ENCODE measurements at regions not wholly inside any gene's neighbourhood (a gene's known extent, or its start where the extent isn't known, plus 50 kb on each side); places are given as distances from the start of the nearest gene placed in this dataset.

DNA sequence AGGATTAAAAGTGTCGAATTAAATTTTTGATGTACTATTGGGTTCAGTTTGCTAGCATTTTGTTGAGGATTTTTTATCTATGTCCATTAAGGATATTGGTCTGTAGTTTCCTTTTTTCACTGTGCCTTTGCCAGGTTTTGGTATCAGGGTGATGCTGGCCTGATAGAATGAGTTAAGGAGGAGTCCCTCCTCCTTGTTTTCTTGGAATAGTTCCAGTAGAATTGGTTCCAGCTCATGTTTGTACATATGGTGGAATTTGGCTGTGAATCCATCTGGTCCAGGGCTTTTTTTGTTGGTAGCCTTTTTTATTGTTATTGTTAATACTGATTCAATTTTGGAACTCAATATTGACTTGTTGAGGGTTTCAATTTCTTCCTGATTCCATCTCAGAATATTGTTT, 141.8 kb downstream of the SIM1 start:
- Mint-ChIP-seq H3K27ac (no peak overlapping the region), H3K4me3 (no peak overlapping the region), H3K4me1 (ENCODE audit: low read depth) (no peaks in the 10 kb centered on the region), H3K36me3 (ENCODE audit: low read depth) (no peaks in the 10 kb centered on the region), H3K9me3 (ENCODE audit: insufficient read depth) (no peaks in the 10 kb centered on the region), H3K27me3 (ENCODE audit: low read depth) (no peaks in the 10 kb centered on the region)
- POLR2A ChIA-PET, result interaction anchor here (0.6 kb wide), 1 partner anchor 23 kb away, joined by 3 read pairs; no protein-coding TSS in a partner anchor
- DNase-seq (no peak), ATAC-seq (no peak)
- CTCF ChIA-PET, result no interaction called here

DNA sequence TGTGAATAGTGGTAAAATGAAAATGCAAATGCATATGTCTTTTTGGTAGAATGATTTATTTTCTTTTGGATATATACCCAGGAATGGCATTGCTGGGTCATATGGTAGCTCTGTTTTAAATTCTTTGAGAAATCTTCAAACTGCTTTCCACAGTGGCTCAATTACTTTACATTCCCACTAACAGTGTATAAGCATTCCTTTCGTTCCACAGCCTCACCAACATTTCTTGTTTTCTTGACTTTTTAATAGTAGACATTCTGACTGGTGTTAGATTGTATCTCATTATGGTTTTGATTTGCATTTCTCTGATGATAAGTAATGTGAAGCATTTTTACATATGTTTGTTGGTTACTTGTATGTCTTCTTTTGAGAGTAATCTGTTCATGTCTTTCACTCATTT, 144.0 kb downstream of the SIM1 start:
- CTCF ChIA-PET, result no interaction called here
- Mint-ChIP-seq H3K36me3 (ENCODE audit: low read depth) (no peaks in the 10 kb centered on the region), H3K9me3 (ENCODE audit: insufficient read depth) (no peaks in the 10 kb centered on the region), H3K27ac (no peak overlapping the region), H3K27me3 (ENCODE audit: low read depth) (no peaks in the 10 kb centered on the region), H3K4me1 (ENCODE audit: low read depth) (no peaks in the 10 kb centered on the region), H3K4me3 (no peak overlapping the region)
- ATAC-seq (no peak), DNase-seq (no peak)
- POLR2A ChIA-PET, result no interaction called here

DNA sequence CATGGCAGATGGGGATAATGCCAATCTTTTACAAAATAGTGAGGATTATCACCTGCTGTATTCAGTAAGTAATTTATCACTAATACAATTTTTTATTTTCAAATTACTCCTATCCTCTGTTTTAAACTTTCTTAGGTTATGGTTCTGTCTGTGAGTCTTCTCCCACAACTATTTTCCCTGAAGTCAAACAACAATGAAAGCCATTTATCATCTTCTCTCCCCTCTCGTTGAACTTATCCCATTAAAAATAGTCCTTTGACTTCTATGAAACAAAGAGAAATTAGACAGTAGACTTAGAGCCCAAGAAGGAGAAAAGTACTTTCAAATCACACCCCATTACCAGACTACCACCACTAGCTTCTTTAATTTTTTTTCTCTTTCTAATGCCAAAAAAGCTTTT, 147.7 kb downstream of the SIM1 start:
- Mint-ChIP-seq H3K9me3 (ENCODE audit: insufficient read depth) (no peaks in the 10 kb centered on the region), H3K4me3 (no peak overlapping the region), H3K36me3 (ENCODE audit: low read depth) (no peaks in the 10 kb centered on the region), H3K4me1 (ENCODE audit: low read depth) (no peaks in the 10 kb centered on the region), H3K27me3 (ENCODE audit: low read depth) (no peaks in the 10 kb centered on the region), H3K27ac (no peak overlapping the region)
- ChIA-PET POLR2A (no interaction called here), CTCF (no interaction called here)
- no peak for DNase-seq
- no peak for ATAC-seq

DNA sequence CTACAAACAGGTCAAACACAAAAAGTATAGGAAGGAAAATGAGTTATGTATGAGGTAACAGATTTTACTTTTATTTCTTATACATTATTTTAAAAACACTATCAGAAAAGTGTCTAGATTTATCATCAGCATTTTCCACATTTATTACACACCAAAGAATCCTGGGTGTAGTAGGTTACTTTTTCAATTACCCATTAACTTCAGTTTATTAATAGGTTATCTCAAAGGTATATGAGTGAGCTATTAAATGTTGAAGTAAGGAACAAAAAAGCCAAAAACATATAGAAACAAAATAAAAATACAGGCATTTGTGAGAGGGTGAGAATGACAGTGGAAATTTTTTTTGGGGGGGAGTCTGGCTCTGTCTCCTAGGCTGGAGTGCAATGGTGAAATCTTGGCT, 150.5 kb downstream of the SIM1 start:
- Mint-ChIP-seq H3K27ac (no peak overlapping the region), H3K4me3 (no peak overlapping the region), H3K27me3 (ENCODE audit: low read depth) (no peaks in the 10 kb centered on the region), H3K9me3 (ENCODE audit: insufficient read depth) (no peaks in the 10 kb centered on the region), H3K36me3 (ENCODE audit: low read depth) (no peaks in the 10 kb centered on the region), H3K4me1 (ENCODE audit: low read depth) (no peaks in the 10 kb centered on the region)
- ATAC-seq (no peak), DNase-seq (no peak)
- CTCF ChIA-PET, result no interaction called here
- POLR2A ChIA-PET, result no interaction called here

DNA sequence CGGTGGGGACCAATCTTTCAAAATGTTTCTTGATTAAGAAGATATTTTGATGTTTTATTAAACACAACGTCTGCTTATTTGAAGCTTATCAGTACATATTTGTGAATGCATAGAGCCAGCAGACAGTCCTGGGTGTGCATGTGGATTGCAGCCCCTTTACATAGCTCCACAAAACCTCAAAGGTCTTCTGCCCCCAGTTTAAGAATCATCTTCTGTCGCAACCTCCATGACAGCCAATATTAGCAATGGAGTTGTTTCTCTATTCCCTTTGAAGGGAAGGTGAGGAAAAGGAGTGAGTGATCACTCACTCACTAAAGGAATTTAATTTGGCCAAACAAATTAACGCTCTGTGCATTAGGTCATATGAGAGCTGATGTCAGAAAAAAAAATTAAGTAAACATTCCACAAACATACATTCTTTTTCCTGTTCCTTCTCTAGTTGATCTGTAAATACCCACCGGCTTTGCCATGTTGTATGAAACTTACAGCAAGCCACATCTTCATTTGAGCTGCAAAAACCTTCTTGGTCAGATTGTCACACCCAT, 152.9 kb downstream of the SIM1 start:
- ChIA-PET POLR2A (interaction anchor here (0.6 kb wide), 1 partner anchor 130 kb away, joined by 4 read pairs; no protein-coding TSS in a partner anchor), CTCF (no interaction called here)
- H3K9me3 Mint-ChIP-seq (ENCODE audit: insufficient read depth), result no peaks in the 10 kb centered on the region
- H3K4me3 Mint-ChIP-seq, result no peak overlapping the region
- no peaks in the 10 kb centered on the region for H3K36me3 Mint-ChIP-seq (ENCODE audit: low read depth)
- no peak for DNase-seq
- H3K27ac Mint-ChIP-seq, result no peak overlapping the region
- no peak for ATAC-seq
- H3K4me1 Mint-ChIP-seq (ENCODE audit: low read depth), result no peaks in the 10 kb centered on the region
- no peaks in the 10 kb centered on the region for H3K27me3 Mint-ChIP-seq (ENCODE audit: low read depth)

DNA sequence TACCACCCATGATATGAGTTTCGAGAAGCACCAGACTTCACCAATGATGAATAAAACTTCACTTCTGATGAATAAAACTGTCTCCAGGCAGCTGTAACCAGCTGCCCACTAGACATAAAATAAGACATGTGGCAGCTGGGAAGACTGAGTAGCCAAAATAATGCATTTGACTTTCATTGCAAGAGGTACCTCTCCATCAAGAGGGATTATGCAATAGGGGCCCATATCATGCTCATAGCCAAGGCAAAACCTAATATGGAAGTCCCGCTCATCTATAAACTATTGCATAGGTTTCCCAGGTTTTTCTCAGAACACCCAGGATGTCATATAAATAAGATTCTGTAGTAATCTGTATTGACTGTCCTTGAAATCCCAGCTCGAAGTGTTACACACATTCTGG, 155.5 kb downstream of the SIM1 start:
- Mint-ChIP-seq H3K36me3 (ENCODE audit: low read depth) (no peaks in the 10 kb centered on the region), H3K9me3 (ENCODE audit: insufficient read depth) (no peaks in the 10 kb centered on the region), H3K4me3 (no peak overlapping the region), H3K27me3 (ENCODE audit: low read depth) (no peaks in the 10 kb centered on the region), H3K27ac (no peak overlapping the region), H3K4me1 (ENCODE audit: low read depth) (no peaks in the 10 kb centered on the region)
- CTCF ChIA-PET, result no interaction called here
- DNase-seq (no peak), ATAC-seq (no peak)
- POLR2A ChIA-PET, result no interaction called here

DNA sequence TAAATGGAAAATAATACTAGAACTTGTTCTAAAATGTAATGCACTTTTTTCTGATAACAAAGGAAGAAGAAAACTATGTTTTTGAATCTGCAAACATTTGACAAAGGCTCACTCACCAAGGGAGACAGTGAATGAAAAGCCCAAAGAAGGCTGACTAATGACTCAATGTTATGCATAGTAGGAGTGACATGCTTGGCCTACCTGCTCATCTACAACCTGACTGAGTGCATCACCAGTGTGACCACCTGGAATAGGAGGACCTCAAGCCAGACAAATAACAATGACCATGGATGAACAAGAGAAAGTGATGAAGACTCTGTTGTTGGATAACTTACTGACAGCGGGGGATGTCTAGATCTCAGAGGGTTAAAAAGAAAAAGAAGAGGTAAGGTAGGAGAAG, 157.2 kb downstream of the SIM1 start:
- DNase-seq, result no peak
- ChIA-PET CTCF (no interaction called here), POLR2A (no interaction called here)
- H3K9me3 Mint-ChIP-seq (ENCODE audit: insufficient read depth), result no peaks in the 10 kb centered on the region
- no peak overlapping the region for H3K4me3 Mint-ChIP-seq
- H3K27ac Mint-ChIP-seq, result no peak overlapping the region
- ATAC-seq, result no peak
- no peaks in the 10 kb centered on the region for H3K27me3 Mint-ChIP-seq (ENCODE audit: low read depth)
- no peaks in the 10 kb centered on the region for H3K4me1 Mint-ChIP-seq (ENCODE audit: low read depth)
- H3K36me3 Mint-ChIP-seq (ENCODE audit: low read depth), result no peaks in the 10 kb centered on the region

DNA sequence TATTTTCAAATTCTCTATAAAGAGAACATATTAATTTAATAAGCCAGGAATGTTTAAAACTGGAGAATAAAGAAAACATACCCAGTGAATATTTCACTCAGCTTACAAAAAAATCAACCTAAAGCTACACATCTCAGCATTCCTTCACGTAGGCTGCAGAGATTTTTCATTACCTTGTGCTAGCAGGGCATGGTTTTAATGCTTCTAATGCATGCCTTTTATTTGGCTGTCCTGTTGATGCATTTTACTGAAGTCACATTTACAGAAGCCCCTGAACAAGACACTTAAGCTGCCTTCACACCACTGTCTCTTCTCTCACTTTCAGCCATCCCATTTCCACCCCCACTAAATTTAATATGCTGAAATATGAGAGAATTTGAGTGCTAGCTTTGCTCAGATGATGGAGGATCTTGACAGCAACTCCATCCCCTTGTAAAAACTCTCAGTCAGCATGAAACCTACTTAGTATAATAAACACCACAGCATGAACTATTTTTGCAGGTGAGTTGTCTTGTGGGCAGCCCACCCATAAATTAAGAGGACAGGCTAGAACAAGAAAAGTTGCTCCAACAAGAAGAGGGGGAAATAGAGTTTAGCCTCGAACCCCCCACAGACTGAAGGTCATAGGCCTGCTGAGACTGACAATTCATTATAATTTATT, 159.4 kb downstream of the SIM1 start:
- H3K9me3 Mint-ChIP-seq (ENCODE audit: insufficient read depth), result no peaks in the 10 kb centered on the region
- DNase-seq (no peak), ATAC-seq (no peak)
- ChIA-PET POLR2A (no interaction called here), CTCF (no interaction called here)
- H3K4me1 Mint-ChIP-seq (ENCODE audit: low read depth), result no peaks in the 10 kb centered on the region
- H3K36me3 Mint-ChIP-seq (ENCODE audit: low read depth), result no peaks in the 10 kb centered on the region
- no peak overlapping the region for H3K27ac Mint-ChIP-seq
- no peak overlapping the region for H3K4me3 Mint-ChIP-seq
- no peaks in the 10 kb centered on the region for H3K27me3 Mint-ChIP-seq (ENCODE audit: low read depth)

DNA sequence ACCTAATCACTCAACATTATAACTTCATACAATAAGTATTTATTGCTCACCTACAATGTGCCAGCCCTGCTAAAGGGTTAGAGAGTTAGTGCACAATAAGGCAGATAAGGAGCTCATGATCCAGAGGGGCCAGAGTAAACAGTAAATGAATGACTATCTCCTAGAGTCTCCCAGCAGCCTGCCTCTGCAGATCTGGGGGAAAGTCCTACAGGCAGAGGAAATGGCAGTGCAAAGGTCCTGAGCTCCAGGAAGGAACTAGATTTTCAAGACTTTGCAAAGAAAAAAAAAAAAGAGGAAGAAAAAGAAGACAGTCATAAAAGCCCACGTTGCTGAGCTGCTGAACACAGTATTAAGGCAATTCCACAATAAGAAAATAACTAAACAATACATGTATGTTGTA, 160.1 kb downstream of the SIM1 start:
- Mint-ChIP-seq H3K27me3 (ENCODE audit: low read depth) (no peaks in the 10 kb centered on the region), H3K27ac (no peak overlapping the region), H3K4me3 (no peak overlapping the region), H3K4me1 (ENCODE audit: low read depth) (no peaks in the 10 kb centered on the region), H3K36me3 (ENCODE audit: low read depth) (no peaks in the 10 kb centered on the region), H3K9me3 (ENCODE audit: insufficient read depth) (no peaks in the 10 kb centered on the region)
- no peak for ATAC-seq
- POLR2A ChIA-PET, result no interaction called here
- no peak for DNase-seq
- CTCF ChIA-PET, result no interaction called here

DNA sequence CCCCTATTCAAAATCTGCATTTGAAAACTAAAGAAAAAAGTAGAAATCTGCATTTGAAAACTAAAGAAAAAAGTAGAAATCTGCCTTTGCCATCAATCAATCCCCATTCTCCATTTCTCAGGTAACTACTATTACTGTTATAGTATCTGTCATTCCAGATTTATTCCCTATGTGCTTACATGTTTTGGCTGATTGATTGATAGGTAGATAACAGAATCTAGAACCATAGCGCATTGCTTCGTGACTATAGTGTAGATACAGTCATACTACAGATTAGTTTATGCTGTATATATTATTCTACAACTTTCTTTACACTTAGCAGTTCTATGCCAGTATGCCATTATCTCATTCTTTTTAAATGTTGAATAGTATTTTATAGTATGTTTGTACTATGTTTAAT, 163.0 kb downstream of the SIM1 start:
- Mint-ChIP-seq H3K4me3 (no peak overlapping the region), H3K36me3 (ENCODE audit: low read depth) (no peaks in the 10 kb centered on the region), H3K27ac (no peak overlapping the region), H3K27me3 (ENCODE audit: low read depth) (no peaks in the 10 kb centered on the region), H3K4me1 (ENCODE audit: low read depth) (no peaks in the 10 kb centered on the region), H3K9me3 (ENCODE audit: insufficient read depth) (no peaks in the 10 kb centered on the region)
- POLR2A ChIA-PET, result no interaction called here
- ATAC-seq (no peak), DNase-seq (no peak)
- CTCF ChIA-PET, result no interaction called here

DNA sequence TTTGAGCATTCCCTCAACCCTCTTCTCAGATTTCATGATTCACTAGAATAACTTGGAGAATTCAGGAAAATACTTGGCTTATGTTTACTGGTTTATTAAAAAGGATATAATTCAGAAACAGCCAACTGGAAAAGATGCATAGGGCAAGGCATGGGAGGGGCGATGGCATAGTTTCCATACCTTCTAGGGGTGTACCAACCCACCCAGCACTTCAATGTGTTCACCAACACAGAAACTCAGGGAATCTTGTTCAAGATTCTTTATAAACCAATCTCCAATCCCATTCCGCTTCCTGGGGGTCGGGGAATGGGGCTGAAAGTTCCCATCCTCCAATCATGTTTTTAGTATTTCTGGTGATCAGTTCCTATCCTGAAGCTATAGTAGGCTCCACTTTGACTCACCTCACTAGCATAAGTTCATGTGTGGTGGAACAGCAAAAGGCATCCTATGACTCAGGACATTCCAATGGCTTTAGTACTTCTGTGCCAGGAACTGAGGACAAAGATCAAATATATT, 164.4 kb downstream of the SIM1 start:
- no peak overlapping the region for H3K4me3 Mint-ChIP-seq
- H3K4me1 Mint-ChIP-seq (ENCODE audit: low read depth), result no peaks in the 10 kb centered on the region
- DNase-seq (no peak), ATAC-seq (no peak)
- POLR2A ChIA-PET, result no interaction called here
- CTCF ChIA-PET, result no interaction called here
- H3K9me3 Mint-ChIP-seq (ENCODE audit: insufficient read depth), result no peaks in the 10 kb centered on the region
- H3K27ac Mint-ChIP-seq, result no peak overlapping the region
- no peaks in the 10 kb centered on the region for H3K36me3 Mint-ChIP-seq (ENCODE audit: low read depth)
- no peaks in the 10 kb centered on the region for H3K27me3 Mint-ChIP-seq (ENCODE audit: low read depth)

DNA sequence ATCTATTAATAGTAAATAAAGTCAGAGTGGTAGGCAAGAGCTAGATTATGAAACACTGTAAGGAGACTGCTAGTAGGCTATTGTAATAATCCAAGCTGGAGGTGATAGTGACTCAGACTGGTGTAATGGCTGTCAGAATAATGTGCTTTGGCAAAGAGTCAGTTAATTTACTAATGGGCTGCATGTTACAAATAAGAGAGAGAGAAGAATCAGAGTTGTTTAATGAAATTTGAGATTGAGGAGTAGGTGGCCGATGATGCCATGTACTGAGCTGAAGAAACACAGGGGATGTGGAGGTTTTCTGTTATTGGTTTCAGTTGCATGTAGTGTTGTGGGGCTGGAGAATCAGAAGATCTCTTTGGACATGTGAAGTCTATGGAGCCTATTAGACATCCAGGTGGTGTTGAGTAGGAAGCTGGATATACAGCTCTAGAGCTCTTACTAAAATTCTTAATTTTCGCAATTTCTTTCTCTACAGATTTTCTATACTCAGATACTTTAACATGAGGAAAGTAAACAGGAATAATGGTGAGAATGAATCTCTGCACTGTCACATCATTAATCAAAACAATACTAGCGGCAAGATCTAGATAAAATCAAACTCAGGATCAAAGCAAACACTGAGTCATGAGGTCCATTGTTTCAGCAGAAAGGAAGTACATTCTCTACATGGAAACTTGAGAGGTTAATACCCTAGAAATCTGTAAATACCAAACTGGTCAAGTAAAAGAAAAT, 167.7 kb downstream of the SIM1 start:
- H3K36me3 Mint-ChIP-seq (ENCODE audit: low read depth), result no peaks in the 10 kb centered on the region
- no peak for ATAC-seq
- no peaks in the 10 kb centered on the region for H3K9me3 Mint-ChIP-seq (ENCODE audit: insufficient read depth)
- no peaks in the 10 kb centered on the region for H3K27me3 Mint-ChIP-seq (ENCODE audit: low read depth)
- ChIA-PET POLR2A (no interaction called here), CTCF (no interaction called here)
- H3K4me1 Mint-ChIP-seq (ENCODE audit: low read depth), result no peaks in the 10 kb centered on the region
- no peak overlapping the region for H3K27ac Mint-ChIP-seq
- DNase-seq, result no peak
- no peak overlapping the region for H3K4me3 Mint-ChIP-seq
